ENCODE measurements at regions not wholly inside any gene's neighbourhood (a gene's known extent, or its start where the extent isn't known, plus 50 kb on each side); places are given as distances from the start of the nearest gene placed in this dataset.

- no peaks in the 10 kb centered on the region for H3K9me3 ChIP-seq (ENCODE audit: control insufficient read depth, low read depth, low read length)
- dilution Hi-C loops (cut with MboI; ENCODE audit: extremely low pct_ligation_motif_present, low sequenced_read_pairs): no loop called here
- DNase-seq (ENCODE audit: low read depth, low spot score) (no peak), FAIRE-seq (no peak)
- H4K20me1 ChIP-seq (ENCODE audit: control insufficient read depth, extremely low read depth, insufficient read depth, low read length): no peaks in the 10 kb centered on the region
- no peak overlapping the region for H3K4me2 ChIP-seq (ENCODE audit: control insufficient read depth, extremely low read depth, insufficient read depth, low read depth, low read length)
- no peak overlapping the region for H3K27ac ChIP-seq (ENCODE audit: control insufficient read depth, insufficient read depth, low read length)
- no peak for TF ChIP-seq CTCF (optimal IDR thresholded peaks at IDR 0.05 in 1 of 3, IDR thresholded peaks at IDR 0.05 in 1 of 3, conservative IDR thresholded peaks at IDR 0.05 in 1 of 3; ENCODE audit: extremely low read depth in 1 of 3, insufficient read depth in 2 of 3, low read length in 3 of 3)
- TF ChIP-seq EZH2 (IDR thresholded peaks at IDR 0.05; ENCODE audit: low read length): no peak
- no peaks in the 10 kb centered on the region for H3K4me1 ChIP-seq (ENCODE audit: control insufficient read depth, extremely low read depth, insufficient read depth, low read length)
- H3K4me3 ChIP-seq (ENCODE audit: control insufficient read depth in 2 of 3, extremely low read depth in 1 of 3, insufficient read depth in 2 of 3, low read depth in 1 of 3, low read length in 3 of 3): no peak overlapping the region
- no peaks in the 10 kb centered on the region for H3K9me1 ChIP-seq (ENCODE audit: control insufficient read depth, extremely low read depth, insufficient read depth, low read length)
- no peaks in the 10 kb centered on the region for H3K27me3 ChIP-seq (ENCODE audit: control insufficient read depth, extremely low read depth, insufficient read depth, low read length)
- H3K36me3 ChIP-seq (ENCODE audit: control insufficient read depth in 2 of 2, extremely low read depth in 1 of 2, insufficient read depth in 2 of 2, low read length in 2 of 2): no peaks in the 10 kb centered on the region
- no peak overlapping the region for H2AFZ ChIP-seq (ENCODE audit: control insufficient read depth, low read length)
- no peak overlapping the region for H3K9ac ChIP-seq (ENCODE audit: control insufficient read depth, extremely low read depth, insufficient read depth, low read length)
- H3K79me2 ChIP-seq (ENCODE audit: control insufficient read depth, insufficient read depth, low read length): no peaks in the 10 kb centered on the region
Observed at GRCh38 chr10:44126291-44126717, 258.6 kb downstream of the CXCL12 start.

GRCh38 chr10:44125879-44126278 is 259.0 kb downstream of the CXCL12 start:
- no peak overlapping the region for H3K4me2 ChIP-seq (ENCODE audit: control insufficient read depth, extremely low read depth, insufficient read depth, low read depth, low read length)
- dilution Hi-C loops (cut with MboI; ENCODE audit: extremely low pct_ligation_motif_present, low sequenced_read_pairs): no loop called here
- DNase-seq (ENCODE audit: low read depth, low spot score): no peak

More at GRCh38 chr10:44125879-44126278, 259.0 kb downstream of the CXCL12 start:
- no peak for FAIRE-seq
- Histone ChIP-seq H4K20me1 (ENCODE audit: control insufficient read depth, extremely low read depth, insufficient read depth, low read length) (no peaks in the 10 kb centered on the region), H3K9me3 (ENCODE audit: control insufficient read depth, low read depth, low read length) (no peaks in the 10 kb centered on the region), H3K79me2 (ENCODE audit: control insufficient read depth, insufficient read depth, low read length) (no peaks in the 10 kb centered on the region), H3K9ac (ENCODE audit: control insufficient read depth, extremely low read depth, insufficient read depth, low read length) (no peak overlapping the region), H3K4me1 (ENCODE audit: control insufficient read depth, extremely low read depth, insufficient read depth, low read length) (no peaks in the 10 kb centered on the region), H2AFZ (ENCODE audit: control insufficient read depth, low read length) (no peak overlapping the region), H3K27ac (ENCODE audit: control insufficient read depth, insufficient read depth, low read length) (no peak overlapping the region), H3K9me1 (ENCODE audit: control insufficient read depth, extremely low read depth, insufficient read depth, low read length) (no peaks in the 10 kb centered on the region), H3K36me3 (ENCODE audit: control insufficient read depth in 2 of 2, extremely low read depth in 1 of 2, insufficient read depth in 2 of 2, low read length in 2 of 2) (no peaks in the 10 kb centered on the region), H3K27me3 (ENCODE audit: control insufficient read depth, extremely low read depth, insufficient read depth, low read length) (no peaks in the 10 kb centered on the region), H3K4me3 (ENCODE audit: control insufficient read depth in 2 of 3, extremely low read depth in 1 of 3, insufficient read depth in 2 of 3, low read depth in 1 of 3, low read length in 3 of 3) (no peak overlapping the region)
- no peak for TF ChIP-seq EZH2 (IDR thresholded peaks at IDR 0.05; ENCODE audit: low read length)
- no peak for TF ChIP-seq CTCF (optimal IDR thresholded peaks at IDR 0.05 in 1 of 3, IDR thresholded peaks at IDR 0.05 in 1 of 3, conservative IDR thresholded peaks at IDR 0.05 in 1 of 3; ENCODE audit: extremely low read depth in 1 of 3, insufficient read depth in 2 of 3, low read length in 3 of 3)
